Endodermal cell (in vitro differentiated cells): ENCODE measurements at regions not wholly inside any gene's neighbourhood (a gene's known extent, or its start where the extent isn't known, plus 50 kb on each side); places are given as distances from the start of the nearest gene placed in this dataset.

Experiments
- DNase-seq: peaks from one replicate; pipeline ENCODE4 v3.0.0-alpha.2; 2017
- H3K27ac ChIP-seq: 2 replicates; pipeline ENCODE4 v1.5.1; 2013; ENCODE audit warnings: mild to moderate bottlenecking, low read depth, low read length, moderate library complexity
- H3K27me3 ChIP-seq: 2 replicates; pipeline ENCODE4 v1.6.1; 2013; ENCODE audit warnings: mild to moderate bottlenecking, low read length, moderate library complexity; ENCODE audit not compliant: insufficient read depth, control insufficient read depth, poor library complexity, severe bottlenecking
- H3K36me3 ChIP-seq: 2 replicates; pipeline ENCODE4 v1.7.0; 2013; ENCODE audit warnings: mild to moderate bottlenecking, low read length, moderate library complexity; ENCODE audit not compliant: control insufficient read depth, insufficient read depth
- H3K4me1 ChIP-seq: one replicate; pipeline ENCODE4 v1.7.0; 2013; ENCODE audit warnings: low read length; ENCODE audit not compliant: control insufficient read depth, insufficient read depth
- H3K4me3 ChIP-seq: 2 replicates; pipeline ENCODE4 v1.5.1; 2013; ENCODE audit warnings: mild to moderate bottlenecking, low read length, moderate library complexity
- H3K9ac ChIP-seq: 2 replicates; pipeline ENCODE4 v1.6.1; 2013; ENCODE audit warnings: mild to moderate bottlenecking, low read length, moderate library complexity; ENCODE audit not compliant: poor library complexity, severe bottlenecking; ENCODE audit errors: extremely low read depth
- H3K9me3 ChIP-seq: 2 replicates; pipeline ENCODE4 v1.6.1; 2013; ENCODE audit warnings: mild to moderate bottlenecking, low read length, moderate library complexity; ENCODE audit not compliant: control insufficient read depth
- H3K27ac Mint-ChIP-seq: 2 replicates; pipeline ENCODE4 v1.8.0; 2020; ENCODE audit warnings: mixed read lengths
- H3K27me3 Mint-ChIP-seq: 2 replicates; pipeline ENCODE4 v1.8.0; 2021; ENCODE audit warnings: mild to moderate bottlenecking, mixed read lengths; ENCODE audit not compliant: insufficient read depth
- H3K36me3 Mint-ChIP-seq: 2 replicates; pipeline ENCODE4 v1.8.0; 2020; ENCODE audit warnings: low read depth, mixed read lengths
- H3K4me1 Mint-ChIP-seq: 2 replicates; pipeline ENCODE4 v1.8.0; 2020; ENCODE audit warnings: mixed read lengths
- H3K4me3 Mint-ChIP-seq: 2 replicates; pipeline ENCODE4 v1.8.0; 2020; ENCODE audit warnings: mild to moderate bottlenecking, moderate library complexity, mixed read lengths
- H3K9me3 Mint-ChIP-seq: 2 replicates; pipeline ENCODE4 v1.8.0; 2020; ENCODE audit warnings: mild to moderate bottlenecking, mixed read lengths
- CTCF ChIP-seq: fragments of 200-600 bp; sonication (generic); conservative IDR thresholded peaks from 2 replicates; pipeline ENCODE4 v1.5.0; 2021; ENCODE audit warnings: antibody characterized with exemption, mild to moderate bottlenecking
- WGBS, 2 experiments: methylation state at CpG; one replicate each; pipeline versions ENCODE4 v1.1.5 to v1.1.7; 2013; ENCODE audit warnings: missing lambda C conversion rate in 2 of 2, mixed read lengths in 1 of 2; ENCODE audit not compliant: insufficient coverage in 1 of 2, insufficient read length in 1 of 2; 5-methylcytosine and 5-hydroxymethylcytosine counted together

GRCh38 chr3:193865896-193866480 lies 270.0 kb upstream of the HES1 start:
- H3K36me3 Mint-ChIP-seq, result no peaks in the 10 kb centered on the region
- no peak for TF ChIP-seq CTCF
- Histone ChIP-seq H3K4me3 (no peak overlapping the region), H3K27ac (no peak overlapping the region), H3K36me3 (no peaks in the 10 kb centered on the region), H3K27me3 (peaks cover 39% of the 10 kb centered on the region), H3K9ac (no peak overlapping the region), H3K9me3 (no peaks in the 10 kb centered on the region), H3K4me1 (no peaks in the 10 kb centered on the region)
- peaks cover 48% of the 10 kb centered on the region for H3K27me3 Mint-ChIP-seq
- no peak for DNase-seq
- H3K27ac Mint-ChIP-seq, result no peak overlapping the region
- H3K4me1 Mint-ChIP-seq, result peaks cover 4% of the 10 kb centered on the region
- H3K9me3 Mint-ChIP-seq, result no peaks in the 10 kb centered on the region
- 49 to 63% methylated on average over 3 to 4 of the region's 4 CpGs for WGBS, 2 experiments
- no peak overlapping the region for H3K4me3 Mint-ChIP-seq

- no peaks in the 10 kb centered on the region for H3K36me3 ChIP-seq
- no peak overlapping the region for H3K4me3 ChIP-seq
- peaks cover 34% of the 10 kb centered on the region for H3K27me3 ChIP-seq
- Mint-ChIP-seq H3K36me3 (no peaks in the 10 kb centered on the region), H3K4me1 (peaks cover 17% of the 10 kb centered on the region), H3K27me3 (peaks cover 45% of the 10 kb centered on the region), H3K4me3 (no peak overlapping the region), H3K9me3 (no peaks in the 10 kb centered on the region), H3K27ac (no peak overlapping the region)
- WGBS, 2 experiments, result 90 to 91% methylated on average over 6 to 7 of the region's 7 CpGs
- no peaks in the 10 kb centered on the region for H3K9me3 ChIP-seq
- no peaks in the 10 kb centered on the region for H3K4me1 ChIP-seq
- no peak overlapping the region for H3K9ac ChIP-seq
- H3K27ac ChIP-seq, result no peak overlapping the region
- DNase-seq, result no peak
- no peak for TF ChIP-seq CTCF
These were observed 267.4 kb upstream of the HES1 start for GRCh38 chr3:193868590-193868989.

GRCh38 chr3:193869221-193870201 lies 266.4 kb upstream of the HES1 start:
- H3K9ac ChIP-seq, result no peak overlapping the region
- H3K36me3 Mint-ChIP-seq, result no peaks in the 10 kb centered on the region
- H3K4me1 Mint-ChIP-seq, result peaks cover 19% of the 10 kb centered on the region
- no peaks in the 10 kb centered on the region for H3K4me1 ChIP-seq
- no peaks in the 10 kb centered on the region for H3K9me3 ChIP-seq
- H3K27ac Mint-ChIP-seq, result peak overlapping the region; percentile 50
- peak; percentile 94 for DNase-seq
- WGBS, 2 experiments, result 40 to 66% methylated on average over 31 to 71 of the region's 71 CpGs
- peak overlapping the region; percentile 61 for H3K27ac ChIP-seq
- no peak overlapping the region for H3K4me3 ChIP-seq
- no peaks in the 10 kb centered on the region for H3K36me3 ChIP-seq
- H3K4me3 Mint-ChIP-seq, result no peak overlapping the region
- peaks cover 34% of the 10 kb centered on the region for H3K27me3 ChIP-seq
- no peak for TF ChIP-seq CTCF
- H3K27me3 Mint-ChIP-seq, result peaks cover 45% of the 10 kb centered on the region
- H3K9me3 Mint-ChIP-seq, result no peaks in the 10 kb centered on the region
